Left colon (tissue), 2 donors: ENCODE measurements at regions not wholly inside any gene's neighbourhood (a gene's known extent, or its start where the extent isn't known, plus 50 kb on each side); places are given as distances from the start of the nearest gene placed in this dataset.

Experiments used
- ATAC-seq: fragments of 200-7000 bp; cut with Tn5 transposase; one replicate; pipeline ENCODE4 v1.9.1; 2020; ENCODE audit warnings: mild to moderate bottlenecking, moderate library complexity
- DNase-seq, 2 donors: peaks; one replicate each; pipeline ENCODE4 v3.0.0-alpha.2; 2020
- intact Hi-C, 2 donors: fragments of 100-400 bp; cut with DNase I in 1 of 2; cut with micrococcal nuclease in 1 of 2; formaldehyde crosslinking; loops; one replicate each; pipeline versions ENCODE4 v1.11.2 to v1.14.0; 2022; cut with DNase I, micrococcal nuclease
- donor health status: DM: no; HTN: no; CAD: no.
- donor health status: DM: yes; HTN: yes; CAD: no.

DNA sequence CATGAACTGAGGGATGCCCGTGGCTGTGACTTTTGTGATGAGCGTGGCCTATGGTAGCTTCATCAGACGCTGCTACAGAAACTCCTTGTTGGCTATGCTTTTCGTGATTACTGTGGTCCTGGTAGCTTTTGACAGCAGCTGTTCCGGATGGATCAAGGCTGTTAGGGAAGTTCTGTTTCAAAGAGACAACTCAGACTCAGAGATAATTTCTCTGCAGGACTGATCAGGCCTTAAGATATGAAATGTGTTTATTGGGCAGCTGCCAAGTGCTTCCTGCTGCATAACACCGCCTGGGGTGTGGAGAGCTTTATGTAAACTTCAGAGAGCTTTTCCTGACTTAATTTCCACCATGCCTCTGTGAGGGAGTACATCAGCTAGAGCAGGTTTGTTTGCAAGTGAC is 243.8 kb downstream of the TSN start:
- peak; percentile 94 for ATAC-seq
- DNase-seq = peak in 1 of 2 donors; percentile 47
- intact Hi-C loops = no loop called here

DNA sequence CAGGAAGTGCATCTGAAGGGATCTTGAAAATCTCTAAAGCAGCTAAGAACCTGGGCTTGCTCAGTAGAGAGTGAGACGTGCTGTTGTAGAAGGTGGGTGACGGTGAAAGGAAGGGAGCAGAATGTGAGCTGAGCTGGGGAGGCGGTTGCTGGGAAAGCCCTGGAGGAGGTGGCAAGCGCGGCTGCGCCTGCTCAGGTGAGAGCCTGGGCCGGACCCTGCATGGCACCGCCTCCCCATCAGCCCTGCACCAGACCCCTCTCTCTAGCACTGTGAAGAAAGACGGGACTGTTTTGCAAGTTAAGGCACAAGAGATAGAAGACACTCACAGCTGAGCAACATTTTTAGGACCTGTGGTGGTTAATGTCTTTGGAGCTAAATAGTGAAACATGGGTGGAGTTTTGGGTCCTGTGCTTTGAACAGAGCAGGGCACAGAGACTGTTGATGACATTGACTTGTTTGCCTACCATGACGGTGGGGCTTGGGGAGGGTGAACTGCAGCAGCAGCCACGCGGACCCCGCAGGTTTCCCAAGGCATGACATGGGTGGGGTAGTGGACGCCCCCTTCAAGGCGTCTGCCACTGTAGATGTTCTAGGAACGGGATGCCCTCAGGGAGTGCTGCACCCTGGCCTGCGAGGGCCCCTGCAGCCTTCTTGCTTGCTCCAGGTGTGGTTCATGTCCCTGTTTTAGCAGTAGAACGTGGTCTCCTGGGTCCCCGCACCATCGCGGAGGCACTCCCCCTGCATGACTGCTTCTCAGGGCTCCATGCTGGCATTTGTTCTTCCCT is 245.3 kb downstream of the TSN start:
- ATAC-seq (no peak), DNase-seq (no peak)
- intact Hi-C loops = no loop called here

DNA sequence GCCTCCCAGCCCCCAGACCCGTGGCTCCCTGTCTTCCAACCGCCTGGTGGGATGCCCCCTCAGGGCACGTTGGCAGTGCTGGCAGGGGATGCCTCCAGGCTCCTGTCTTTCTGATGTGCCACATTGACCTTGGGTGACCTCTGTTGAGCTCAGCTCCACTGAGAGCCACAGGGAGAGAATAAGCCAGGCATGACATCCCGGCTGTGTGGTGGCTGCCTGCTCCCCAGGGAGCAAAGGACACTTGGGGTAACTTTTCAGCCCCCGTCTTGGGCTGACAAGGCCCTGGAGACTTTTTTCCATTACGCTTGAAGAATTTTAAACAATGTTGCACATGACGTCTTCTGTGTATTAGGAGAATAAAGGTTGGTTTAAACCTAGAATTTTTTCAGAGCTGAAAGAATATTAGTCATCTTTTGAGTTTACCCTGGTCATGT is 246.0 kb downstream of the TSN start:
- intact Hi-C loops = no loop called here
- no peak for DNase-seq
- no peak for ATAC-seq

DNA sequence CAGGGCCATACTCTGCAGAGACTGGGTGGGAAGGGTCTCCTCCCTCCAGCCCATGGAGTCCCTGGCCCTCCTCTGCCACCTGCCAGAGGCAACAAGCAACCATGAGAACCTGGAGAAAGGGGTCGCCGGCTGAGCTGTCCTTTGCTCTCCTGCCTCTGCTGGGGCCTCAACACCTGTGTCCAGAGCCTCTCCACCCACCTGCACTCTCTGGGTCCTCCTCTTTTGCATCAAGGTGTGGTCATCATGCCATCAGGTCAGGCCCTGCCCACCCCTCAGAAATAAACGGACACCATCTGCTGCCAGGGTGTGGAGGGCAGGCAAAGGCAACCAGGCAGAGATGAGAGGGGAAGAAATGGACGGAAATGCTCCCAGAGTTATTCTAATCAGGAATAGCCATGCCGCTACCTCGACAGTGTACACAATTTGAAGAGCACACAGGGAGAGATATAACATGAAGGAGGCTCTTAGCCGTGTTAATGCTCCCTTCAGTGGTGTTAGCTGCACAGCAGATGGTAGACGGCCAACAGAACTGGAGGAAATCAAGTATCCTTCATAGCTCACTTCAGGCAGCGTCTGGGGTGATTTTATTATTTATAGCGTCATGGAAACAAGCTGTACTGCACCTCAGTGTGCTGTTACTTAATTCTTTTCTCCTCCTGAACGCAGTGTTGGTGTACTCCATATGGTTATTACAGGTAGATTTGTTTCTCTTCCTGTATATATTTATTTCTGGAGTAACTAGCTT is 247.9 kb downstream of the TSN start:
- DNase-seq (no peak), ATAC-seq (peak; percentile 20)
- intact Hi-C loops = no loop called here

DNA sequence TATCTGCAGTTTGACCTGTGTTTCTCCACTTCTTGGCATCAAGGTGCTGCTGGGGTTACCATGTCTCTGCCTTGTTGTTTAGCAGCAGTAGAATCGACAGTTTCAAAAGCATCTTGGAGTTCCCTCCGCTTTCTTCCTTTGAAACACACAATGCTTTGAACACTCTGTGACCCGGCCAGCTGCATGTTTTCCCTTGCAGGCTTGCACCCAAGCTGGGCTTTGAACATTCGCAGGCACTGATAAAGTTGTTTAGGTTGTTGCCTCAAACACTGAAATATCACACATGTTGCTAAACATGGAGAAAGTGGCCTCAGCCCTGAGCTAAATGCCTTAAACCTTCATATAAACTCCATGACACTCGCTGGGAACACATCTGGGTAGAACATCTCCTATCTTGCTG is 251.7 kb downstream of the TSN start:
- ATAC-seq (no peak), DNase-seq (no peak)
- intact Hi-C loops = no loop called here

DNA sequence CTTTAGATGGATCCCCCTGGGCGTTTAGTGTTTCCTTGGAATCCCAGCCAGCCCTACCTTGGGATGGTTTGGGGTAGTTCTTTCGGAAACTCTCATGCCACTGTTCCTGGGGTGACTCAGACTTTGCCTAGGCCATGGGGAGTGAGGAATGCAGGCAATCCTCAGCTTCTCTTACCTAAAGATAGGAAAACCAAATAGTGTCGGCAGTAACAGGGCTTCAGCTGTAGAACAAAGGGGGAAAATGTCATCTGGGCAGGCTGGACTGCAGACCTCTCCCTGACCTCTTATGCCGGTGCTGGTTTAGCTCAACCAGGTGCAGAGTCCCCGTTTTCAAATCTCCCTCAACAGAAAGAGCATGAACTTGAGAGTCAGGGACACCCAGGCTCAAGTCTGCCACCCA is 252.1 kb downstream of the TSN start:
- intact Hi-C loops = no loop called here
- ATAC-seq = no peak
- DNase-seq = no peak

- DNase-seq (no peak), ATAC-seq (no peak)
- intact Hi-C loops = no loop called here
These were observed 254.1 kb downstream of the TSN start for GRCh38 chr2:122009561-122009960.

DNA sequence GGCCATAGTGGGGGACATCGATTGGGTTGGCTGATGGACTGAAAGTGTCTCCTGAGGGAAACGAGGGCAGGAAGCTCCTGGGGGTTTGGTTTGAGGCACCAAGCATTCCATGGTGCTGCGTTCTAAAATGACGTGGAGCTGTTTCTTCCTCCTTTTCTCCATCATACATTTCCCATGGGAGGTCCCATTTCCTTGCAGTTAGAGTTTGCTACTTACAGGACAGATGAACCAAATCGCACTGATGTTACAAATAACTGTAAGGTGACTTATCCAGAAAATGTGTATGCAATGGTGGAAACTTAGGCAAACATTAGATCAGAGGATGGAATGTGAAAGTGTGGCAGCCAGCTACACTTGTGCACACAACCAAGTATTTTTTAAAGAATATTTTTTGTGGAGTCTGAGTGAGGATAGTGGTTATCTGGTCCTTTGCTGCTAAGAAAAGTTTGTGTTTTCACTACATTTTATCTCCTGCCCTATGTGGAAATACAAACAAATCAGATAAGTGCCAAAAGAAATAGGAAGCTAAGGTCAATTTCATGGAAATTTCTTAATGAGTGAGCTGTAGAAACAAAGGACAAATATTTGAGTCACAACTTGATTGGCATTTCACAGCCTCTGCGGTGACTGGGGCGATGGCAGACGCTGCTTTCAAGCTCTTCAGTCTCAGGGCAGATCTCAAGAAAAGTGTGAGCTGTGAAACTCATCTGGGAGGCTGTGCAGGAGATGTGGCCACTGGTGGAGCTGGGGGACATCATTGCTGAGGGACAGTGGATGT is 256.2 kb downstream of the TSN start:
- DNase-seq = no peak
- intact Hi-C loops = no loop called here
- ATAC-seq = no peak

- DNase-seq = no peak
- no peak for ATAC-seq
- intact Hi-C loops = no loop called here
These were observed 263.3 kb downstream of the TSN start for GRCh38 chr2:122018736-122019135.

- ATAC-seq = peak; percentile 99
- peak; percentile 59 to 73 for DNase-seq
- intact Hi-C loops = no loop called here
These were observed 264.3 kb downstream of the TSN start for GRCh38 chr2:122019724-122020123.

GRCh38 chr2:122020377-122020776 is 264.9 kb downstream of the TSN start:
- DNase-seq = no peak
- intact Hi-C loops = no loop called here
- no peak for ATAC-seq

DNA sequence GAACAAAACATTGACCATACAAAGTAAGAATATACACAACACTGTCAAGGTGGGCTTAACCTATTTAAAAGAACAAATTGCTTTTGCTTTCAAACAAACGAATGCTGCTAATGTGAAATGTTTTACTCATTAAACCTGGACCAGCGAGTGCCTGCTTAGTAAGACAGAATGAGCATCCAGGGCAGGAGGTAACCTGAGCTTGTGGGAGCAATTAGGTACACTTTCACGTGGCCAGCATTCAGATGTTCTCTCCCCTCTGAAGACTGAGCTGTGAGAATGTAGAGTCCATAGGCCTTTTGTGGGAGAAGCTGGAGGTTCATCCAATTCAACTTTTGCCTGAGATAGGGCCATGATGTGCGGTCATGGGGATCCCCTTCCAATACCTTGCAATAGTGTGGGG is 266.5 kb downstream of the TSN start:
- DNase-seq (no peak), ATAC-seq (no peak)
- intact Hi-C loops = no loop called here

- intact Hi-C loops = no loop called here
- no peak for ATAC-seq
- DNase-seq = no peak
These were observed 267.1 kb downstream of the TSN start for GRCh38 chr2:122022531-122022930.

DNA sequence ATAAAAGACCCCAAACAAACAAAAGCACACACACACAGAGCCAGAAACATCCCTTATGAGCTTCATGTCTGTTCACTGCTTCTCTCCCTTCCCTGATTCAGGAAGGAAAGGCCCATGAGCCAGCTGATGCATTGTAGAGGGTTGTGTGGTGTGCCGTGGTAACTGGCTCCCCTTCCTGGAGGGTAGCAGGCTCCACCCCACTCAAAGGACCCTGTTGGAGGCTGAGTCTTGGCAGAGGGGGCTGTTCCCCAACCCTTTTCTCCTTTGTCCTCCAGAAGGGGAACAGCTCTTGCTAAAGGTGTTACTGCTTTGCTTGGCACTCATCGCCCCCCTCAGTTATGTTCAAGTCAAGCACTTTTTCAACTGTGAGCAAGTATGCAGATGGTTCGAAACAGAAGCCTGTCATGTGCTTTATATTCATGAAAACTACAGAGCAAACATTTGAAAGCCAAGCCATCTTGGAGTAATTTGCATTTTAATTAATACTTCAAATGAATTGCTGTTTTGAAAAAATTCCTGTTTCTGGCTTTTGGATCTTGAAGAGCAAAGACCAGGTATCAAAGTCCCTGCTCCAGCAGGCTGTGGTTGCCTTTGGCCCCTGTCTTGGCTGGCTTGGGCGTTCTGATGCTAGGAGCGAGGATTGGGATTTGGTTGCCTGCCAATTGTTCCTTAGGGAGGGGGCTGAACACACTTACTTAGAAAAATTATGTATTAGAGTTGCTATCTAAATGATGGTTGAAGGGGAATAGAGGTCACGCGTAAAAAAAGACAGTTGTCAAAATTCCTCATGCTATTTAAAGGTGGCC is 267.8 kb downstream of the TSN start:
- intact Hi-C loops = no loop called here
- no peak for ATAC-seq
- DNase-seq = no peak

DNA sequence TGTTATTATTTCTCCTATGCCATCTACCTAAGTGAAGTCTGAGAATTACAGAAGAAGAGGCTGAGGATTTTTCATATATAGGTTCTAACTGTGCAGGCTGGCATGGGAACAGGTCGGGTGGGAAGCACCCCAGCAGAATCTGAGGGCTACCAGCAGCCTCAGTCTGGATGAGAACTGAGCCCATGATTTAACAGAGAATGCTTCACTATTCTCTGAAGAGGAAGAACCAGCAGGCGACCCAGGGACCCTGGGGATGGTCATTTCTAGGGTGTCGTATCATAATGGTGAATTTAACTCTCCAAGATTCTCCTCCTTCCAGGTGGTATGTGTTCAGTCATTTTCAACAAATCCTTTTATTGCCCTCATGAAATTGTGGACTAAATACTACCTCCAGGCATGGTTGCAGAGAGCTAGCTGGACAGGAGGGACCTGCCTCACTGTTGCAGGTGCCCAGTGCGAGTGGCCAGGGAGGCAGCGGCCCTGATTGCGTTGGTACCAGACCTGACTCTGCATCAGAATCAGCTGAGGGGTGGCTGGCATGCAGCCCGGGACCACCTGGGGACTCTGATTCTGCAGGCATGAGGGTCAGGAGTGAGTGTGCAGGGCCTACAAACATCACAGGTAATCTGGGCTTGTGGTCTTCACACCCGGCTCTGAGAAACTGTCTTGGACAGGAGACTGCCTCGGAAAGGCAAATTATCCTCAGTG is 272.2 kb downstream of the TSN start:
- intact Hi-C loops = no loop called here
- no peak for DNase-seq
- ATAC-seq = no peak

- ATAC-seq = no peak
These were observed 273.1 kb downstream of the TSN start for GRCh38 chr2:122028371-122029100.

DNA sequence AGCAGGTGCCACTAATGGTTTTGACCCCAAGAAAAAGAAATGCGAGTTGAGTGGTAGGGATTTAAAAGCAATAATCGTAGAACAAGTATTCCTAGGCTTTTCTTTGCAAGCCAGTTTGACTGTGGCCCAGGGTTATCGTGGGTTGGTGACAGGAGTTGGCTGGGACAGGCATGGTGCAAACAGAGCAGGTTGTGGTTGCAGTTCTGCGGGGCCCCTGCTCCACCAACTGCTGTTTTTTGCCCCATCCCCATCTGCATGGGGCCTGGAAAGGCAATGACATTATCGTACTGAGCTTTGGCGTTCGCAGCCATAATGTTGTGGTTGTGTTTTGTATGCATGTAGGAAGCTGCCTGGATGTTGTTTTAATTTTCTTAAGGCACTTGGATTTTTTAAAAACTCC is 274.0 kb downstream of the TSN start:
- ATAC-seq = no peak
- no peak for DNase-seq
- intact Hi-C loops = no loop called here

More at GRCh38 chr2:122028371-122029100, 273.1 kb downstream of the TSN start:
- DNase-seq = no peak
- intact Hi-C loops = no loop called here

DNA sequence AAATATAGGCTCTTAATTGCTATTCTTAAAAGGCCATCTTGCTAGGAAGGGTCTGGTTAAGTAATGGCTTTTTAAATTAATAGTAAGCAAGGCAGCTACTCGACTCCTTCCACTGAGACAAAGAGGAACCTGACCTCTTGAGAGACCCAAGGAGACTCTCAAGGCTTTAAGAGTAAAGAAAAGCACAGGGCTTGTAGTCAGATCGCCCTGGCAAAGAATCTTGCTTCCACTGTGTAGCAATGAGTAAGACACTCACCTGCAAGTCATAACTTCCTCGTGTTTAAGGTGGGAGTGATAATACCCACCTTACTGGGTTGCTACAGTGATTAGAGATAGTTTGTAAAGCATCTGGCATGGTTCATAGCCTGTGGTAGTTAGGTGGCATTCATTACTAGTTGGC is 274.5 kb downstream of the TSN start:
- intact Hi-C loops = no loop called here
- DNase-seq = no peak
- ATAC-seq = no peak
